Ishikawa (cell line): ENCODE measurements at regions not wholly inside any gene's neighbourhood (a gene's known extent, or its start where the extent isn't known, plus 50 kb on each side); places are given as distances from the start of the nearest gene placed in this dataset.

Source experiments
- CEBPB ChIP-seq: IDR thresholded peaks from 2 replicates; pipeline ENCODE4 v1.6.1; 2012
- EGR1 ChIP-seq: IDR thresholded peaks from 2 replicates; pipeline ENCODE4 v1.6.1; 2012
- EP300 ChIP-seq: IDR thresholded peaks from 2 replicates; pipeline ENCODE4 v1.6.1; 2012; ENCODE audit warnings: borderline replicate concordance

DNA sequence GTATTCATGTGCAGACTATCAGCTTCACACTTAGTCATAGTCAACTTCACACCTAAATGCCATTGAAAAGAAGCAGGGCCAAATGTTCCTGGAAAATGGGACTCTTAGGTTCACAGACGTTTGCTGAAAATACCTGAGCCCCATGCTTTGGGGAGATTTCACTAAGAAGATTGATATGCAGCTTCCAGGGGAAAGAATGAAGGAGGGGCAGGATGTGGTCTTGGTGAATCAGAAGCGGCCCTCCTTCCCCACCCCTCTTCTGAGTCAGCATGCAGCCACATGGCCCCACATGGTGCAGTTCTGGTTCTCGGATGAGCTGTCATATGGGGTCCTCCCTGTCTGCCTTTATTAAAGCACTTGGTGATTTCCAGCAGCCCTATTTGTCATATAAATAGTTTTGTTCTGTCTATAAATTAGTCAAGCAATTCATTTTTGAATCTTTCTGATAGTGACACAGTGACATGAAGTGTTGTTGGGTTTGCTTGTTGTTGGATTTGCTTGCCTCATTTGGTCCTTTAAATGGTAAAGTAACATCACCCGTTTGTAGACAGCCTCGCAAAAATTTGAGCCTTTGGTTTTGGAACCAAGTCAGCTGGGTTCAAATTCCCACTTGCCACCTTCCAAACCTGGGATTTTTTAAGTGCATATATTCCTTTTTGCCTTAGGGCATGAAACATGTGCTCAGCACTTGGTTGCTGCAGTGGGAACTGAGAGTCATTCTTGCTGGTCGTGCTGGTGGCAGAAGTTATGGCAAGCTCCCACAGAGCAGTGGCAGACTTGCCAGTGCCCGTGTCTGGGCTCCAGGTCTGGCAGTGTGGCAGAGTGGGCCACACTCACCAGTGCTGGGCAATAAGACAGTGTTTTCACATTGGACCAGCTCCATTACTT, 68.1 kb upstream of the CDK6 start:
- TF ChIP-seq CEBPB (no peak), EP300 (0 out of 2 replicates have a peak, but pooled peaks have one; percentile 56), EGR1 (no peak)
